HG03558 (cell line): ENCODE measurements at regions not wholly inside any gene's neighbourhood (a gene's known extent, or its start where the extent isn't known, plus 50 kb on each side); places are given as distances from the start of the nearest gene placed in this dataset.

ENCODE experiments used
- ATAC-seq: cut with Tn5 transposase; IDR thresholded peaks from one replicate; pipeline ENCODE4 v1.9.1; 2021; ENCODE audit warnings: moderate number of reproducible peaks; ENCODE audit not compliant: unreplicated experiment; ENCODE audit errors: extremely low read depth

GRCh38 chr12:124726596-124727263 lies 136.9 kb downstream of the SCARB1 start:
- no peak for ATAC-seq

GRCh38 chr12:124725597-124726237 lies 137.9 kb downstream of the SCARB1 start:
- ATAC-seq = no peak

GRCh38 chr12:124725099-124725498 lies 138.6 kb downstream of the SCARB1 start:
- ATAC-seq = no peak

- no peak for ATAC-seq
Observed at GRCh38 chr12:124722878-124723277, 140.8 kb downstream of the SCARB1 start.

- no peak for ATAC-seq
Observed at GRCh38 chr12:124721501-124722162, 142.0 kb downstream of the SCARB1 start.

GRCh38 chr12:124720681-124721500 lies 142.8 kb downstream of the SCARB1 start:
- ATAC-seq = no peak

GRCh38 chr12:124720004-124720680 lies 143.5 kb downstream of the SCARB1 start:
- no peak for ATAC-seq

- no peak for ATAC-seq
Observed at GRCh38 chr12:124719231-124719630, 144.4 kb downstream of the SCARB1 start.

GRCh38 chr12:124718458-124718857 lies 145.2 kb downstream of the SCARB1 start:
- no peak for ATAC-seq

GRCh38 chr12:124718036-124718435 lies 145.6 kb downstream of the SCARB1 start:
- ATAC-seq = no peak

- no peak for ATAC-seq
Observed at GRCh38 chr12:124717318-124717717, 146.3 kb downstream of the SCARB1 start.

- no peak for ATAC-seq
Observed at GRCh38 chr12:124716208-124717130, 147.2 kb downstream of the SCARB1 start.

GRCh38 chr12:124715121-124715990 lies 147.9 kb upstream of the NCOR2 start:
- no peak for ATAC-seq

GRCh38 chr12:124713436-124714082 lies 146.1 kb upstream of the NCOR2 start:
- ATAC-seq = peak; percentile 83

GRCh38 chr12:124713041-124713435 lies 145.6 kb upstream of the NCOR2 start:
- no peak for ATAC-seq

- ATAC-seq = no peak
Observed at GRCh38 chr12:124711344-124711743, 143.9 kb upstream of the NCOR2 start.
